Gastrocnemius medialis (tissue), 4 donors: ENCODE measurements at regions not wholly inside any gene's neighbourhood (a gene's known extent, or its start where the extent isn't known, plus 50 kb on each side); places are given as distances from the start of the nearest gene placed in this dataset.

Experiments
- CTCF ChIP-seq, 5 experiments: fragments of 450-650 bp in 3 of 5; fragments of 200-600 bp in 2 of 5; sonication (generic) in 2 of 5; IDR thresholded peaks in 4 of 5; conservative IDR thresholded peaks in 1 of 5; 1 replicate in 4 of 5; 2 replicates in 1 of 5; pipeline ENCODE4 v1.5.1; 2016 to 2019; ENCODE audit warnings: antibody characterized with exemption in 5 of 5, mild to moderate bottlenecking in 3 of 5, moderate library complexity in 3 of 5
- POLR2A ChIP-seq, 2 donors: fragments of 450-650 bp; IDR thresholded peaks; one replicate each; pipeline ENCODE4 v1.6.1; 2017; ENCODE audit warnings: antibody characterized with exemption in 2 of 2, mild to moderate bottlenecking in 2 of 2, moderate library complexity in 2 of 2

GRCh38 chr2:144751142-144751905, 231.4 kb upstream of the ZEB2 start:
- TF ChIP-seq CTCF (IDR thresholded peaks at IDR 0.05 in 4 of 5, conservative IDR thresholded peaks at IDR 0.05 in 1 of 5) (no peak), POLR2A (IDR thresholded peaks at IDR 0.05) (no peak)
